ENCODE measurements at regions not wholly inside any gene's neighbourhood (a gene's known extent, or its start where the extent isn't known, plus 50 kb on each side); places are given as distances from the start of the nearest gene placed in this dataset.
"Not testable (repeated sequence)": the region's sequence is repeated elsewhere in the genome, so short reads cannot be mapped to it uniquely, and the experiment has no call there.

GRCh38 chr4:79666875-79667274 lies 258.8 kb upstream of the GK2 start:
- ChIA-PET POLR2A (no interaction called here), CTCF (no interaction called here)

GRCh38 chr4:79666112-79666511 lies 258.1 kb upstream of the GK2 start:
- ChIA-PET CTCF (no interaction called here), POLR2A (no interaction called here)

- ChIA-PET CTCF (no interaction called here), POLR2A (no interaction called here)
Observed at GRCh38 chr4:79663865-79664264, 255.8 kb upstream of the GK2 start.

GRCh38 chr4:79663141-79663540 lies 255.1 kb upstream of the GK2 start:
- CTCF ChIA-PET = no interaction called here
- POLR2A ChIA-PET = no interaction called here

- POLR2A ChIA-PET = no interaction called here
Observed at GRCh38 chr4:79662651-79663050, 254.6 kb upstream of the GK2 start.

GRCh38 chr4:79661196-79661595 lies 253.2 kb upstream of the GK2 start:
- POLR2A ChIA-PET = no interaction called here
- CTCF ChIA-PET = no interaction called here

More at GRCh38 chr4:79662651-79663050, 254.6 kb upstream of the GK2 start:
- CTCF ChIA-PET = no interaction called here

- POLR2A ChIA-PET, CTCF ChIA-PET: not testable (repeated sequence)
Observed at GRCh38 chr4:79659308-79659870, 251.4 kb upstream of the GK2 start.

GRCh38 chr4:79657379-79657778 lies 249.4 kb upstream of the GK2 start:
- ChIA-PET CTCF (no interaction called here), POLR2A (no interaction called here)

GRCh38 chr4:79653871-79654270 lies 245.8 kb upstream of the GK2 start:
- POLR2A ChIA-PET = no interaction called here
- CTCF ChIA-PET = no interaction called here

GRCh38 chr4:79652738-79653137 lies 244.7 kb upstream of the GK2 start:
- CTCF ChIA-PET = no interaction called here
- POLR2A ChIA-PET = no interaction called here

- ChIA-PET POLR2A (no interaction called here), CTCF (no interaction called here)
Observed at GRCh38 chr4:79652232-79652631, 244.2 kb upstream of the GK2 start.

GRCh38 chr4:79651456-79651855 lies 243.4 kb upstream of the GK2 start:
- CTCF ChIA-PET = no interaction called here
- POLR2A ChIA-PET = no interaction called here

- POLR2A ChIA-PET = no interaction called here
- CTCF ChIA-PET = no interaction called here
Observed at GRCh38 chr4:79650794-79651431, 242.9 kb upstream of the GK2 start.

GRCh38 chr4:79650217-79650616 lies 242.2 kb upstream of the GK2 start:
- POLR2A ChIA-PET = no interaction called here
- CTCF ChIA-PET = no interaction called here

- POLR2A ChIA-PET = no interaction called here
- CTCF ChIA-PET = no interaction called here
Observed at GRCh38 chr4:79645942-79646341, 237.9 kb upstream of the GK2 start.

GRCh38 chr4:79638735-79639134 lies 230.7 kb upstream of the GK2 start:
- ChIA-PET CTCF (no interaction called here), POLR2A (no interaction called here)

GRCh38 chr4:79636991-79637390 lies 229.0 kb upstream of the GK2 start:
- CTCF ChIA-PET = no interaction called here
- POLR2A ChIA-PET = no interaction called here

GRCh38 chr4:79634111-79634510 lies 226.1 kb upstream of the GK2 start:
- POLR2A ChIA-PET = no interaction called here
- CTCF ChIA-PET = no interaction called here

- CTCF ChIA-PET = no interaction called here
Observed at GRCh38 chr4:79632114-79632513, 224.1 kb upstream of the GK2 start.

GRCh38 chr4:79626611-79627010 lies 218.6 kb upstream of the GK2 start:
- CTCF ChIA-PET = no interaction called here
- POLR2A ChIA-PET = no interaction called here

More at GRCh38 chr4:79632114-79632513, 224.1 kb upstream of the GK2 start:
- POLR2A ChIA-PET = interaction anchor here (0.5 kb wide), 1 partner anchor 202 kb away, joined by 3 read pairs; no protein-coding TSS in a partner anchor

GRCh38 chr4:79626101-79626500 lies 218.1 kb upstream of the GK2 start:
- CTCF ChIA-PET = no interaction called here
- POLR2A ChIA-PET = no interaction called here

GRCh38 chr4:79625361-79625760 lies 217.3 kb upstream of the GK2 start:
- ChIA-PET POLR2A (no interaction called here), CTCF (no interaction called here)

Measured in activated CD8-positive, alpha-beta memory T cell treated with anti-CD3 and anti-CD28 coated beads for 36 hours (primary cell).